ENCODE measurements at regions not wholly inside any gene's neighbourhood (a gene's known extent, or its start where the extent isn't known, plus 50 kb on each side); places are given as distances from the start of the nearest gene placed in this dataset.

DNA sequence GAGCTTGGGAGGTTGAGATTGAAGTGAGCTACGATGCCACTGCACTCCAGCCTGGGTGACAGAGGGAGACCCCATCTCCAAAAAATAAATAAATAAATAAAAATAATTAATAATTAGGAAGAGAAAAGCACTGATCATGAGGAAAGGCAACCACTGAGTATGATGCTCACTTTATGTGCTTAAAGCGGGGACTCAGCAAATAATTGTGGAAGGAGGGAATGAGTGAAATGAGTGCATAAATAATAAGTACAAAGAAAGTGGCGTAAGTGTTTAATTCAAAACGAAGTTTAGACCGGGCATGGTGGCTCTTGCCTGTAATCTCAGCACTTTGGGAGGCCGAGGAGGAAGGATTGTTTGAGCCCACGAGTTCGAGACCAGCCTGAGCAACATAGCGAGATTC lies 94.9 kb upstream of the MKLN1 start:
- intact Hi-C loops (cut with micrococcal nuclease): no loop called here
- DNase-seq (ENCODE audit: low read depth, low spot score) (no peak), ATAC-seq (no peak)
- TF ChIP-seq TCF7L2 (IDR thresholded peaks at IDR 0.05; ENCODE audit: borderline replicate concordance, extremely low read depth, insufficient read depth, insufficient read length) (no peak), JUND (IDR thresholded peaks at IDR 0.05) (no peak), FOSL1 (IDR thresholded peaks at IDR 0.05; ENCODE audit: low read depth) (no peak), RAD21 (IDR thresholded peaks at IDR 0.05; ENCODE audit: low read depth) (no peak), EZH2 (IDR thresholded peaks at IDR 0.05) (no peak), CEBPB (IDR thresholded peaks at IDR 0.05; ENCODE audit: low read depth) (no peak)
- Histone ChIP-seq H3K9ac (ENCODE audit: low read length) (no peak overlapping the region), H3K36me3 (ENCODE audit: control insufficient read depth in 1 of 2, insufficient read depth in 2 of 2, low read length in 2 of 2) (no peaks in the 10 kb centered on the region), H3K9me2 (ENCODE audit: insufficient read depth) (no peaks in the 10 kb centered on the region), H4K20me1 (ENCODE audit: insufficient read depth) (no peaks in the 10 kb centered on the region), H3K27ac (ENCODE audit: low read depth, low read length) (no peak overlapping the region), H2AFZ (ENCODE audit: low read depth, low read length, poor library complexity, severe bottlenecking) (no peak overlapping the region), H3K4me1 (ENCODE audit: control insufficient read depth in 1 of 2, insufficient read depth in 2 of 2, low read length in 2 of 2) (peaks cover 7 to 14% of the 10 kb centered on the region in 2 experiments; a peak in 3 of 4 replicates), H3K4me2 (ENCODE audit: low read length) (no peak overlapping the region), H3K4me3 (replicated peaks in 1 of 2; ENCODE audit: low read depth in 1 of 2, low read length in 2 of 2) (no peak overlapping the region), H3K9me3 (ENCODE audit: control insufficient read depth in 1 of 2, insufficient read depth in 1 of 2, low read depth in 1 of 2, low read length in 2 of 2) (no peaks in the 10 kb centered on the region), H3K27me3 (ENCODE audit: insufficient read depth, low read length) (no peaks in the 10 kb centered on the region), H3K79me2 (ENCODE audit: insufficient read depth, low read length) (no peaks in the 10 kb centered on the region)
- RAD21 ChIA-PET (ENCODE audit: low non-redundant PET in 1 of 2, low total read pairs in 2 of 2, uncharacterized antibody in 2 of 2, unreplicated experiment in 2 of 2): no interaction called here
- POLR2A ChIA-PET: no interaction called here
- BruUV-seq (replicated peaks): no TSS peak
- CTCF ChIA-PET: no interaction called here

DNA sequence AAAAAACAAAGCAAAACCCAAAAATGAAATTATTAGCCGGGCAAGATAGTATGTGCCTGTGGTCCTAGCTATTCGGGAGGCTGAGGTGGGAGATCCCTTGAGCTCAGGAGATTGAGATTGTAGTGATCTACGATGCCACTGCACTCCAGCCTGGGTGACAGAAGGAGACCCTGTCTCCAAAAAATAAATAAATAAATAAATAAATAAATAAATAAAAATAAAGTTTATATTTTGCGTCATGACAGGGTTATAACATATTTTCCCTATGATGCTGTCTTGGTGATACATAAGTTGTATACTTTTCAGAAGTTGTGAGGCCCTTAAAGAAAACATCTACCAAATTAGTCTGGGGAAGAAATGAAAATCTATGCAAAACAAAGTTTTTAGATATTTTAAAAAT lies 94.5 kb upstream of the MKLN1 start:
- Histone ChIP-seq H3K4me2 (ENCODE audit: low read length) (no peak overlapping the region), H3K36me3 (ENCODE audit: control insufficient read depth in 1 of 2, insufficient read depth in 2 of 2, low read length in 2 of 2) (no peaks in the 10 kb centered on the region), H3K9me2 (ENCODE audit: insufficient read depth) (no peaks in the 10 kb centered on the region), H3K27ac (ENCODE audit: low read depth, low read length) (no peak overlapping the region), H3K4me3 (replicated peaks in 1 of 2; ENCODE audit: low read depth in 1 of 2, low read length in 2 of 2) (no peak overlapping the region), H3K79me2 (ENCODE audit: insufficient read depth, low read length) (no peaks in the 10 kb centered on the region), H3K9me3 (ENCODE audit: control insufficient read depth in 1 of 2, insufficient read depth in 1 of 2, low read depth in 1 of 2, low read length in 2 of 2) (no peaks in the 10 kb centered on the region), H3K9ac (ENCODE audit: low read length) (no peak overlapping the region), H3K4me1 (ENCODE audit: control insufficient read depth in 1 of 2, insufficient read depth in 2 of 2, low read length in 2 of 2) (peaks cover 7 to 18% of the 10 kb centered on the region in 2 experiments; a peak in 3 of 4 replicates), H2AFZ (ENCODE audit: low read depth, low read length, poor library complexity, severe bottlenecking) (no peak overlapping the region), H3K27me3 (ENCODE audit: insufficient read depth, low read length) (no peaks in the 10 kb centered on the region), H4K20me1 (ENCODE audit: insufficient read depth) (no peaks in the 10 kb centered on the region)
- ATAC-seq: no peak
- no TSS peak for BruUV-seq (replicated peaks)
- DNase-seq (ENCODE audit: low read depth, low spot score): no peak
- RAD21 ChIA-PET (ENCODE audit: low non-redundant PET in 1 of 2, low total read pairs in 2 of 2, uncharacterized antibody in 2 of 2, unreplicated experiment in 2 of 2): no interaction called here
- CTCF ChIA-PET: no interaction called here
- POLR2A ChIA-PET: no interaction called here
- intact Hi-C loops (cut with micrococcal nuclease): no loop called here
- TF ChIP-seq, protein P1, sequence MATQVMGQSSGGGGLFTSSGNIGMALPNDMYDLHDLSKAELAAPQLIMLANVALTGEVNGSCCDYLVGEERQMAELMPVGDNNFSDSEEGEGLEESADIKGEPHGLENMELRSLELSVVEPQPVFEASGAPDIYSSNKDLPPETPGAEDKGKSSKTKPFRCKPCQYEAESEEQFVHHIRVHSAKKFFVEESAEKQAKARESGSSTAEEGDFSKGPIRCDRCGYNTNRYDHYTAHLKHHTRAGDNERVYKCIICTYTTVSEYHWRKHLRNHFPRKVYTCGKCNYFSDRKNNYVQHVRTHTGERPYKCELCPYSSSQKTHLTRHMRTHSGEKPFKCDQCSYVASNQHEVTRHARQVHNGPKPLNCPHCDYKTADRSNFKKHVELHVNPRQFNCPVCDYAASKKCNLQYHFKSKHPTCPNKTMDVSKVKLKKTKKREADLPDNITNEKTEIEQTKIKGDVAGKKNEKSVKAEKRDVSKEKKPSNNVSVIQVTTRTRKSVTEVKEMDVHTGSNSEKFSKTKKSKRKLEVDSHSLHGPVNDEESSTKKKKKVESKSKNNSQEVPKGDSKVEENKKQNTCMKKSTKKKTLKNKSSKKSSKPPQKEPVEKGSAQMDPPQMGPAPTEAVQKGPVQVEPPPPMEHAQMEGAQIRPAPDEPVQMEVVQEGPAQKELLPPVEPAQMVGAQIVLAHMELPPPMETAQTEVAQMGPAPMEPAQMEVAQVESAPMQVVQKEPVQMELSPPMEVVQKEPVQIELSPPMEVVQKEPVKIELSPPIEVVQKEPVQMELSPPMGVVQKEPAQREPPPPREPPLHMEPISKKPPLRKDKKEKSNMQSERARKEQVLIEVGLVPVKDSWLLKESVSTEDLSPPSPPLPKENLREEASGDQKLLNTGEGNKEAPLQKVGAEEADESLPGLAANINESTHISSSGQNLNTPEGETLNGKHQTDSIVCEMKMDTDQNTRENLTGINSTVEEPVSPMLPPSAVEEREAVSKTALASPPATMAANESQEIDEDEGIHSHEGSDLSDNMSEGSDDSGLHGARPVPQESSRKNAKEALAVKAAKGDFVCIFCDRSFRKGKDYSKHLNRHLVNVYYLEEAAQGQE (IDR thresholded peaks at IDR 0.05; ENCODE audit: low read depth): no peak
- TF ChIP-seq, protein P2, sequence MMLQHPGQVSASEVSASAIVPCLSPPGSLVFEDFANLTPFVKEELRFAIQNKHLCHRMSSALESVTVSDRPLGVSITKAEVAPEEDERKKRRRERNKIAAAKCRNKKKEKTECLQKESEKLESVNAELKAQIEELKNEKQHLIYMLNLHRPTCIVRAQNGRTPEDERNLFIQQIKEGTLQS (IDR thresholded peaks at IDR 0.05): no peak
- TF ChIP-seq CBX3 (IDR thresholded peaks at IDR 0.05; ENCODE audit: low read depth) (no peak), ZNF274 (IDR thresholded peaks at IDR 0.05; ENCODE audit: low read depth, low read length) (no peak), RAD21 (IDR thresholded peaks at IDR 0.05; ENCODE audit: low read depth) (no peak), JUND (IDR thresholded peaks at IDR 0.05) (no peak), CEBPB (IDR thresholded peaks at IDR 0.05; ENCODE audit: low read depth) (no peak), POLR2A (IDR thresholded peaks at IDR 0.05; ENCODE audit: borderline replicate concordance, extremely low read depth, insufficient read depth, insufficient read length) (no peak), ELF1 (IDR thresholded peaks at IDR 0.05; ENCODE audit: borderline replicate concordance, low read depth) (no peak), EGR1 (IDR thresholded peaks at IDR 0.05; ENCODE audit: low read depth) (no peak), SIN3A (IDR thresholded peaks at IDR 0.05; ENCODE audit: low read depth) (no peak), SP1 (IDR thresholded peaks at IDR 0.05; ENCODE audit: low read depth) (no peak), SRF (IDR thresholded peaks at IDR 0.05; ENCODE audit: low read depth) (no peak), TCF7L2 (IDR thresholded peaks at IDR 0.05; ENCODE audit: borderline replicate concordance, extremely low read depth, insufficient read depth, insufficient read length) (no peak), EZH2 (IDR thresholded peaks at IDR 0.05) (no peak), FOSL1 (IDR thresholded peaks at IDR 0.05; ENCODE audit: low read depth) (no peak)
- TF ChIP-seq, protein P3, sequence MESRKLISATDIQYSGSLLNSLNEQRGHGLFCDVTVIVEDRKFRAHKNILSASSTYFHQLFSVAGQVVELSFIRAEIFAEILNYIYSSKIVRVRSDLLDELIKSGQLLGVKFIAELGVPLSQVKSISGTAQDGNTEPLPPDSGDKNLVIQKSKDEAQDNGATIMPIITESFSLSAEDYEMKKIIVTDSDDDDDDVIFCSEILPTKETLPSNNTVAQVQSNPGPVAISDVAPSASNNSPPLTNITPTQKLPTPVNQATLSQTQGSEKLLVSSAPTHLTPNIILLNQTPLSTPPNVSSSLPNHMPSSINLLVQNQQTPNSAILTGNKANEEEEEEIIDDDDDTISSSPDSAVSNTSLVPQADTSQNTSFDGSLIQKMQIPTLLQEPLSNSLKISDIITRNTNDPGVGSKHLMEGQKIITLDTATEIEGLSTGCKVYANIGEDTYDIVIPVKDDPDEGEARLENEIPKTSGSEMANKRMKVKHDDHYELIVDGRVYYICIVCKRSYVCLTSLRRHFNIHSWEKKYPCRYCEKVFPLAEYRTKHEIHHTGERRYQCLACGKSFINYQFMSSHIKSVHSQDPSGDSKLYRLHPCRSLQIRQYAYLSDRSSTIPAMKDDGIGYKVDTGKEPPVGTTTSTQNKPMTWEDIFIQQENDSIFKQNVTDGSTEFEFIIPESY (IDR thresholded peaks at IDR 0.05; ENCODE audit: extremely low read depth, insufficient replicate concordance, low read length): no peak
